HG03108 (cell line): ENCODE measurements at regions not wholly inside any gene's neighbourhood (a gene's known extent, or its start where the extent isn't known, plus 50 kb on each side); places are given as distances from the start of the nearest gene placed in this dataset.

Experiments
- ATAC-seq: cut with Tn5 transposase; IDR thresholded peaks from one replicate; pipeline ENCODE4 v1.9.1; 2021; ENCODE audit warnings: moderate library complexity; ENCODE audit not compliant: unreplicated experiment

DNA sequence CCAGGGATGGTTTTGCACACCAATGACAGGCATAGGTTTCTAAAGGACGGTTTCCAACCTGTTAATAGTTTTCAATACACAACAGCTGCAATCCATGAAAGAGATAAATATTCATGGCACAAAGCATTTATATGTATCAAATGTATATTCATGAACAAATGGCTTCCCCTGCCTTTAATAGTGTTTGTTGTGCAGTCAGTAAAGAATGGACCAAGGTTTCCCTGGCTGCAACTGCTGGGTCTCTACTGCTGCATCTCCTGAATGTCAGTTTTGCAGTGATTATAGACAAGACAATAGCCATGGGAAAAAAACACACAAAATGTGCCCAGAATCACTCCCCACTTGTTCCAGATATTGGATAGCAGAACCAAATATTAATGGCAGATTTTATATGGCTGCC, 284.1 kb downstream of the BTG1 start:
- ATAC-seq, result no peak

DNA sequence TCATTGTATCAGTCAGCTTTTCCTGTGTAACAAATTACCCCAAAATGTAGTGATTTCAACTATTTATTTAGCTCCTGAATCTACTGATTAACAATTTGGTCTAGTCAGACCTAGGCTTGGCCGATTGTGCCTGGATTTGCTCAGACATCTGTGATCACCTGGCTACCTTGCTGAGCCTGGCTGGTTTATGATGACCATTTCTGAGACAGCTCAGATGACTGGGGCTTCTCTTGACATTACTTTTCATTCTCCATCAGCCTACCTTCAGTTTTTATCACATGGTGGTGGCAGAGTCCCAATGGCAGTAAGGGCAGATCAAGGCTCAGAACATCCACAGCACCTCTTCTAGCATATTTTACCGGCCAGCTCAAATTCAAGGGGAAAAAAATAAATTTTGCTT, 286.3 kb downstream of the BTG1 start:
- ATAC-seq, result no peak

DNA sequence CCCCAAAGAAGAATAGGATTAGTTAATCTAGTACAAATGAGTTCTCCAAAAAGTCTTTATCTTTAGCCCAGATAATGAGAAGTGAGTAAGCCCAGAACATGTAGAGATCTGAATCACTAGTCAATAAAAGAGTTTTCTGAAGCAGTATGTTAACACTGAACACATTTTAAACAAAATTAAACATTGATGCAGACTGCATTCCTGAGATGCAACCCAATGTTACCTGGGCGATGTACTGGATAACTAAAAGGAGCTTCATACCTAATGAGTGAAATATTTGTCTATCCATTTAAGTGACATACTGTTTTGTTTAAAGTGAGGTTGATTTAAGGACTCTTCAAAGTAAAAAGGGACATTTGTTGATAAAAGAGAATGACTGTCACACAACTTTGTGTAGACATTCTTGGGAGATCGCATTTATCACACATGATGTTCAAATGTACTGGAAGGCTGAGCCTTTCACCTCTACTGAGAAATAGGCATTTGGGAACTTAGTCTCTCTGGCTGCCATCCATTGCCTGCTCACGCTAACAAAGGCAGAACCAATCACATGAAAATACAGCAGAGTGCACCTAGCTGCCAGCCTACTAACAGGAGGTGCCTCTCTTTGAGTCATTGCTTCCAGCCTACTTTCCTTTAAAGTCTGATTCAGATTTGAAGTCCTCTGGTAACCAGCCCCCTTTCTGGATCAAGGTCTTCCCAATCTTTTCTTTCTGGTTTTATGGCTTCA, 287.7 kb downstream of the BTG1 start:
- no peak for ATAC-seq

DNA sequence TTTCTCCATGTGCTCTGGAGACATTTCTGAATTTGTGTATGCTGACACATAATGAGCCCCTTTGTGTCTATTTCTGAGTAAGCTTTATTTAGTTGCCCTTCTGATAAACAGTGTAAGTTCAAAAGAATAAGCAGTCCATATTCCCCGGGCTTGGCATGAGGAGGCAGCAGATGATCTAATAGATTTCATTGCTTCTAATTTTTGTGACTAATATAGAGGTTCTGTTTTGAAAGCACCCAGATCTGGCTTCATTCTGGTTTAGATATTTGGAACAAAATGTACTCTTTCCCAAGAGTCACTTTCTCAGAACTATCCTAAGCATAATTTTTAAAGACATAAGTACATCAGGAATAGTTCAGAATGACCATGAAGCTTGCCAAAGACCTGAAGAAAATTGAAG, 290.9 kb downstream of the BTG1 start:
- no peak for ATAC-seq

DNA sequence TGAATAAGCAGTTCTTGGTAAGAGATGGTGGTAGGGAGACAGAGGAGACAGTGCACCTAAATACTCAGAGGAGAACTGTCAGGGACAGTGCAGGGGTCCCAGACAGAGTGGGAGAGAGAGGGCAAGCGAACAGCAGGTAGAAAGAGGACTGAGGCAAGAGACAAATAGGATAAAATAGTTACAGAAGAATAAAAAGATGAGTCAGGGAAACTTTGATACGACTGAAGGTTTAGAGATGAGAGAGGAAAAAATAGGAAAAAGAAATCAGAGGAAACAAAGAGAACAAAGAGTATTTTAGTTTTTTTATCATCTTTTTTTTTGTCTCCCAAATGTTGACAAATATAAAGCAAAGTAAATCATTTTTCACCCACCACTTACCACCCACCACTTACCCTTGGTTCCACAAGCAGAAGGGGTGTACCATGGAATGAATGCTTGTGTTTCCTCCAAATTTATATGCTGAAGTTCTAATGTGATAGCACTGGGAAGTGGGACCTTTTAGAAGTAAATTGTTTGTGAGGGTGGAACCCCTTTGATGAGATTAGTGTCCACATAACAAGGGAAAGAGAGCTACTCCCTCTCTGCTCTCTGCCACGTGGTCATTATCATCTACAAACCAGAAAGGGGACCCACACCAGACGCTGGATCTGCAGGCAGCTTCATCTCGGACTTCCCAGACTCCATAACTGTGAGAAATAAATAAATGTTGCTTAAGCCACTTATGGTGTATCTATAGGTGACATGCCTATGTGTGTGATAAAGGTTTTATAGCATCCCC, 292.1 kb downstream of the BTG1 start:
- no peak for ATAC-seq

DNA sequence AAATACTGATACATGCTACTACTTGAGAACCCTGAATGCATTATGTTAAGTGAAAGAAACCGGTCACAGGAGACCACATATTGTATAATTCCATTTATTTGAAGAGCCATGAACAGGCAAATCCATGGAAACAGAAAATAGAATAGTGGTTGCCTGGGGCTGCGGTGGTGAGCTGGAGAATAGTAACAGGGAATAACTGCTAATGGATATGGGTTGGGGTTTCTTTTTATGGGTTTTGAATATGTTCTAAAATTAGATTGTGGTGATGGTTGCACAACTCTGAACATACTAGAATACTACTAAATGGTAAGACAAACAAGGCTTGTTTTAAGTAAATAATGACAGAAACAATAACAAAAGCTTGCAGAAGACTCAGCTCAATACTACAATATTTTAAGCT, 293.0 kb downstream of the BTG1 start:
- ATAC-seq, result no peak

DNA sequence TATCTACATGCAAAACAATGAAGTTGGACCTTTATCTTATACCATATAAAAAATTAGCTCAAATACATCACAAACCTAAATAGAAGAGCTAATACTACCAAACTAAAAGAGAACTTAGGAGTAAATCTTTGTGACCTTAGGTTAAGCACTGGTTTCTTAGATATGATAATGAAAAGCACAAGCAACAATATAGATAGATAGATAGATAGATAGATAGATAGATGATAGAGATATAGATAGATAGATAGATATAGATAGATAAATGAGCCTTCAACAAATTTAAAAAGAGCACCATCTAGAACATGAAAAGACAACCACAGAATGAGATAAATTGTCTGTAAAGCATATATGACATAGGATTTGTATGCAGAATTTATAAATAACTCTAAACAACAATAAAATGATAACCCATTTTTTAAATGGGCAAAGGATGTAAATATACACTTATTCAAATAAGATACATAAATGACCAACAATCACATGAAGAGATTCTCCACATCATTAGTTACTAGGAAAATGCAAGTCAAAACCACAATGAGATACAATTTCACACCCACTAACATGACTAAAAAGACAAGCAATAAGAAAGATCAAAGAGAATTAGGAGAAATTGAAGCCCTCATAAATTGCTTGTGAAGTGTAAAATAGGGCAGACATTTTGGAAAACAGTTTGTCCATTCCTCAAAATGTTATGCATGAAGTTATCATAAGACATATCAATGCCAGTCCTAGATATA, 293.7 kb downstream of the BTG1 start:
- ATAC-seq, result no peak

DNA sequence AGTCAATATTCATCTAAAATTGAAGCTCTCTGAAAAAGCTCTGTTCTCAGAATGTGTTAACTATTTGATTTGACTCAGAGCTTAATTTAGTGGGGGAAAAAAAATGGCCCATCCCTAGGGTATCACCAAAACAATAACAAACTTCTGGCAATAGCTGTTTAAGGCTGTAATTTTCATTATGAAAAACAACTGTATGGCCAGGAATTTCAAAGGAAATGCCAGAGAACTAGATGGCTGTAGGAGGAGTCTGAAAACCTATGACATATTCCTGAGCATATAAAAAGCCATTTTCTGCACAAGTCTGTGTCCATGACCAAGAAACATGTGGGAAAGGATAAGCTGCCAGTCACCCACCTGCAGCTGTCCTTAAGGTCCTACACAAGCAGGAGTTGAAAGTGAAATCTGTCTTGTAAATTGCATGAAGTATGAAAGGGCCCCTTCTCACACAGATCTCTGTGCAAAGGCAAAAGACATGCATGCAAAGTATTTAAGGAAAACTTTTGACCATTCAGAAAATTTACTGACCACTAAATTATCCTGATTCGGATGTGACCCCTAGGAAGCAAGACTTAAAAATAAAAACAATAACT, 299.1 kb downstream of the BTG1 start:
- no peak for ATAC-seq

DNA sequence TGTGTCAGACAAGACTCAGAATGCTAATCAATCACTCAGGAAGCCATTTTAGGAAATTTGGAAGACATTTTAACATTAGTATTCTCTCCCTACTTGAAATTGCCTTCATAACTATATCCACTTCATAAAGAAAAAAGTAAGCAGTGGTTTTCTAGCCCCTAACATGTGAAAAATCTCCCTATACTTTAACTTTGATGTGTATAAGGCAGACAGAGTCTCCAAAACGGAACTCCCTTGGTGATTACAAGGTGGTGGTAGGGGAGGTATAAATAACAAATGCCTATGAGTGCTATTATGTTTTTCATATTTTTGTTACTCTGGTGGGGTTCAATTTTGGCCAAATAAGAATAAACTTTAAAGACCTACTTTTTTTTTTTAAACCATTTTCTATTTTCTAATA, 300.3 kb downstream of the BTG1 start:
- no peak for ATAC-seq

DNA sequence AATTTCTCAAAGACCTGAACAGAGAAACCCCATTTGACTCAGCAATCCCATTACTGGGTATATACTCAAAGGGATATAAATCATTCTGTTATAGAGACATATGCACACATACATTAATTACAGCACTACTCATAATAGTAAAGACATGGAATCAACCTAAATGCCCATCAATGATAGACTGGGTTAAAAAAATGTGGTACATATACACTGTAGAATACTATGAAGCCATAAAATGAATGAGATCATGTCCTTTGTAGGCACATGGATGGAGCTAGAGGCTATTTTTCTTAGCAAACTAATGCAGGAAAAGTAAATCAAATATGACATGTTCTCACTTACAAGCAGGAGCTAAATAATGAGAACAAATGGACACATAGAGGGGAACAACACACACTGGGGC, 303.8 kb downstream of the BTG1 start:
- ATAC-seq, result no peak

DNA sequence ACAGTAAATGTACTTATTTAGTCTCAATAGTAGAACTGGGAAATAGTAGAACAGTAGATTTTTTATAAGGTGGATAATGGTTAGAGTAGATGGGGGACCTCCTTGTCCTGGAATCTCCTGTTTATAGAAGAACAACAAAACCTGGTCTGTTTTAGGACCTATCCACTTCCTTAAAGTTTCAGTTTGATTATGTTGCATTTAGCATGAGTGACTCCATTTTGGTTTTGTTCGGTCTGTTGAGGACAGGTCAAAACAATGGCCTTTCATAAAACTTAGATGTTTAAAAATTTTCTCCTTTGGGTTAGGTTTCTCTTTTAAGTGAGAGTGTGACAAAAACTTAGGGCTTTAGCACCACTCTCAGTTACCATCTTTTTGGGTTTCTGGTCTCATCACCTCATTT, 308.9 kb downstream of the BTG1 start:
- ATAC-seq, result no peak

DNA sequence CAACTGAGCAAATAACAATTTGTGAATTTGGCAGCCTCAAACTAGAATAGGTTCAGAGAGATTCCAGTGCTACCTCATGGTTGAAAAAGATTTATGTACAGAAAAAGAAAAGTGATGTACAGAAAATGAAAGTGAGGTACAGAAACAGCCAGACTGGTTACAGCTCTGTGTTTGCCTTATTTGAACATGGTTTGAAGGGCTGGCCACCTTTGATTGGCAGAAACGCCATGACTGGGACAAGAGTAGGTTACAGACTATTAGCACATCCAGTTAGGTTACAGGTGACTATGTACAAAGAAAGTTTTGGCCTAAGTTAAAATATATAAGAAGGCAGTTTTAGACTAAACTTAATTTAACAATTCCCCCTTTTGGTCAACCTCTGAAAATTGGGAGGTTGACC, 309.4 kb downstream of the BTG1 start:
- ATAC-seq, result no peak

DNA sequence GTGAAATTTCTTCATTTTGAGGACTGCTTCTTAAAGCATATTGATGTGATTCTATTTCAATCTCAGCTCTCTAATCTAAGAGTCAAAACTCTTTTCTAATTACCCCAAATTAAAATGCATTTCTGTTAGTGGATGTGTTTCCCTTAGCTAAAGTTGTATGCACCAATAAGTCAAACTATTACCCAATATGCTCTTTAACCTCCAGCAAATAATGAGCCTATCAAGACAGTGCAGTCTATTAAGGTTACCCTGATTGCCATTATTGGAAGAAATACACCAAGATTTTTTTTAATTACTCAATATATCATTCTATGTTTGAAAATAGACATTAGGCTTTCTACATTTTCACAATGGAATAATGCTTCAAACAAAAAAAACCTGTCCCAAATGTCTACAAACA, 310.0 kb downstream of the BTG1 start:
- no peak for ATAC-seq

DNA sequence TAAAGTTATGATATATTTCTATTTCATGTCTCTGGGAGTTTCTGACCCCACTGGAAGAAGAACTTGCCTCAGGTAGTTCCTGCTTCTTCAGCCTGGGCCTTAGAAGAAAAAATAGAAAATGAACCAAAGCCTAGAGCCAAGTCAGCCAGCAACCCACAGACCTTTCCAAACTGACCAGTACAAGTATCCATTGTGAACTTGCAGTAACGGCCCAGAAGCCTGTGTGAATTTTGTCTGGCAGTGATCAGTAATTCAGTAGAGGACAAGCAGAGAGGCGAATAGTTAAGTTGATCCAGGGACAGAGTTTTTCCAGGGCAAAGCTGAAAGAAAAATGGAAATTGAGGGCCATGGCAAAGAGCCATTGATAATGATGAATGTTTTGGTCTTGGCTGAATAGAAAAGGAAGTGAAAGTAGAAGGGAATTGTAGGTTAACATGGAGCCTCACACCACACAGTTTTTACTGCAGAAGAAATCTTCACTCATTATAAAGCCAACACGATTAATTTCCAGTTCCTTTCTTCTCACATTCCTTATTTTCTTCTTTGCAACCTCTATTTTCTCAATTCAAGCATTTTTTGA, 311.8 kb downstream of the BTG1 start:
- no peak for ATAC-seq

DNA sequence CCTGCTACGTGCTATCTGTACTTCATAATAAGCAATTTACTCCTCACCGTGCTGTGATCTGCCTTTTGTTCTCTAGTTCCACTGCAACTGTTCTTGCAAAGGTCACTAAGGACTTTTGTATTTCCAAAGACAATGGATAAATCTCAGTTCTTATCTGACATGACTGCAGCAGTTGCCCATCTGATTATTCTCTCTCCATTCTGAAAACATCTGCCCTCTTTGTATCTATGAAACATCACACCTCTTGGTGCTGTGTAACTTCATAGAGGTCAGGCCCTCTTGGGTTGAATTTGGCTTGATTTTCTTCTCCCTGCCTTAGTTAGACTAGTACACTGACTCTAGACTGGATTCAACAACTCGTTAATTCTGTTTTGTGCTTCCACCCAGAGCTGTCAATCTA, 319.6 kb downstream of the BTG1 start:
- ATAC-seq, result no peak

DNA sequence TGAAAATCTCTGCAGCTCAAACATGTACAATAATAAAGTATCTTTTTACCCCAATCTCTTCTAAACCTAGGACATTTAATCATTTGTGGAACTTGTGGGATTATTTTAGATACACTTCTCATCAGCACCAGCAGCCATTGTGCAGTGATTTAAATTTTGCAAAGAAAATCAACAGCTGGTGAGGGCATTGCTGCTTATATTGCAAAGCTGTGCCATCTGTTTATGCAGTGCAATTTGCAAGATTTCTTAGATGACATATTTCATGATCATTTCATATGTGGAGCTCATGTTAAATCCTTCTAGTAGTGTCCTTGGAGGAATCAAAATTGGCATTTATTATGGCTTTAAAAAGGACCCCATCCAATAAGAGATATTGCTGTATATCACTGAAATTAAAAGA, 320.7 kb downstream of the BTG1 start:
- no peak for ATAC-seq

DNA sequence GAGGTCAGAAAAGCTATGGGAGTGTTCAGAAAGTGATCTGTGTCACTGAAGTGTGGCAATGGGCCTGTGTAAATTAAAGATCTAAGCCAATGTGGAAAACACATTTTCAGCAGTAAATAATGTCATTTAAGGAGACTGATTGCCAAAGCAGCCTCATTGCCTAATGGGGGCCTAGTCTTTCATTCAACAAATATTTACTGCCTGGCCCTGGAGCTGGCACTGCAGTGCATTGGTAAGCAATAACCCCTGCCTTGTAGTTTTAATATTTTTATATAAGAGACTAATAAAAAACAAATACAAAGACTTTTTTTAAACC, 326.6 kb downstream of the BTG1 start:
- ATAC-seq, result no peak

DNA sequence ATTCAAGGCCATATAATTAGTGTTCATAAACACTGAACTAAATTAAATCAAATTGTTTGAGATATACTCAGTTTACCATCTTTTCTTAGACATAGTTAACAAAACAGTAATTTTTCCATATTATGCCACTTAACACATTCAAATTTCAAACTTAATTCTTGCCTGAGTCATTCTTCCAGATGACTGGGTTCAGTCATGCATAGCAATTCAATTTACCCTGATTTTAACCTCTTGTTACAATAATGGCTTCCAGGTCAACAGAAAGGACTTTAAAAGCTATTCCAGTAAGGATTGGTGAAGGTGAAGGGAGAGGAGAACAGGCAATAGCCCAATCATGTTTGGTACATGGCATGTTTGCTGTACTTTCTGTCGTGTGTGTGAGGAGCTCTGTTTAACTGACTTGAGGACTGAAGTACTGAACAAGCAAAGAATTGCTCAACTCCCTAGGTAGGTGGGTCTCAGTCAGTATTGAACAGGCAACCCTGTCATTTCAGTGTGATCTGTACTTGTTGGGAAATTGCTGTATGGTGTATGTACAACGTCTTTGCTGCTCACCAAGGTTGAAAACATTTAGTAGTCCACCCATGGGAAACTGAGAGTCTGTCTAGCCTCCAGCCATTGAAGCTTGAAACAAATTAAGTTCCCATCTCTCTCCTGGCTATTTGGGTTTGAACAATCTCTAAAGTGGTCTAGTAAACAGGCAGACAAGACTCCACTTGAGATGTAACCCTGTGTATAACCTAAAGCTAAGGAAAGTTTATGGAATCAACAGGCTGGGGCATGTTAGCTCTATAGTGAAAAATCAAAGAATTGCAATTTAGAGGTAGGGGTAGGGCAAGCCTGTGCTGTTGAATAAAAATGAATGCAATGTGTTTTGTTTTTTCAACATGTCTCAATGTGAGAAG, 327.2 kb downstream of the BTG1 start:
- no peak for ATAC-seq

DNA sequence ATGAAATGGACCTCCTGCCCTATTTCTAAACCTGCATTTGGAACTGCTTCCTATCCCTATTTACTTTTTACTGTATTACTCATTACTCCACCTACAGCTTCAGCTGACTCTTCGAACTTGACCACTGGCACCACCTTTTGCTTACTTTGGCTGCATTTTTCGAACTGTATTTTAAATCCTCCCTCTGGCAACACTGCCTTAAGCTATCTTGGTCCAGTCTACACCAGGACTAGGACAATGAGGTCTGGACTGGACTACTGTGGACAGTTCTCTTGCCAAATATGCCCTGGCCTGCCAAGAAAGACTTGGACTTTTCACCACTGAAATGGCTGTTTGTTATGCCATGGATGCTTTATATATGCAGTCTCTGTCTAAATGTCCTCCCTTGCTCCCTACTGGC, 328.1 kb downstream of the BTG1 start:
- no peak for ATAC-seq

DNA sequence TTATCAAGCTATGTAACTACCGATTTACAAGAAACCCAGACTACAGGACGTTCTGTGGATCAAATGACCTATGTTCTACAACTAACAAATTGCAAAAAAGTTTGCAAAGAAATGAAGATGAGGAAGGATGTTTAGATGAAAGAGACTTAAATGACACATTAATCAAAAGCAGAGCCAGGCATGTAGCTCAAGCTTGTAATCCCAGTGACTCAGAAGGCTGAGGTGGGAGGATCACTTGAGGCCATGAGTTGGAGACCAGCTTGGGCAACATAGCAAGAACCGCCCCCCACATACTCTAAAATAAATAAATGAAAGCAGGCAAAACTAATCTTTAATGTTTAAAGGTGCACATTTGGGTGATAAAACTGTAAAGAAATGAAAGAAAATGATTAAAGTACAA, 331.9 kb downstream of the BTG1 start:
- no peak for ATAC-seq
